B cell (primary cell): ENCODE measurements at regions not wholly inside any gene's neighbourhood (a gene's known extent, or its start where the extent isn't known, plus 50 kb on each side); places are given as distances from the start of the nearest gene placed in this dataset.

Experiments used
- ATAC-seq: fragments of 200-7000 bp; cut with Tn5 transposase; one replicate; pipeline ENCODE4 v1.10.0; 2021; ENCODE audit warnings: low read depth, mild to moderate bottlenecking, moderate number of reproducible peaks, moderate library complexity
- CTCF ChIA-PET: fragments of 350-600 bp; sonication (Branson Sonifier 250); formaldehyde crosslinking; loops from one replicate; lab custom pipeline; 2021; ENCODE audit warnings: antibody characterized with exemption, inconsistent platforms; lab: Charles Lee
- POLR2A ChIA-PET: fragments of 350-600 bp; sonication (Branson Sonifier 250); formaldehyde crosslinking; loops from one replicate; lab custom pipeline; 2021; ENCODE audit warnings: antibody characterized with exemption; lab: Charles Lee
- DNase-seq: peaks from one replicate; pipeline ENCODE4 v3.0.0; 2013
- H2AFZ ChIP-seq: 2 replicates; pipeline ENCODE4 v1.6.1; 2012; ENCODE audit warnings: mild to moderate bottlenecking, low read depth, low read length; ENCODE audit not compliant: insufficient read depth, poor library complexity, severe bottlenecking
- H3K27ac ChIP-seq, 2 donors: 1 replicate in 1 of 2; 2 replicates in 1 of 2; pipeline ENCODE4 v1.5.1; 2012 to 2013; ENCODE audit warnings: low read length in 2 of 2, mild to moderate bottlenecking in 2 of 2, moderate library complexity in 1 of 2
- H3K27me3 ChIP-seq, 4 experiments: fragments of 200-600 bp in 1 of 4; sonication (generic) in 1 of 4; replicated peaks in 1 of 4; 1 replicate in 2 of 4; 2 replicates in 2 of 4; pipeline versions ENCODE4 v1.6.1 to v1.7.0; 2013 to 2016; ENCODE audit warnings: low read length in 3 of 4, mild to moderate bottlenecking in 2 of 4, mixed read lengths in 1 of 4, moderate library complexity in 1 of 4; ENCODE audit not compliant: insufficient read depth in 4 of 4, control insufficient read depth in 3 of 4; ENCODE audit errors: control extremely low read depth in 1 of 4
- H3K36me3 ChIP-seq, 2 experiments: replicated peaks in 1 of 2; 1 replicate in 1 of 2; 2 replicates in 1 of 2; pipeline versions ENCODE4 v1.6.1 to v1.7.1; 2013; ENCODE audit warnings: low read length in 1 of 2; ENCODE audit not compliant: insufficient read depth in 2 of 2, control insufficient read depth in 1 of 2; ENCODE audit errors: control extremely low read depth in 1 of 2, extremely low read depth in 1 of 2
- H3K4me1 ChIP-seq, 2 donors: fragments of 200-600 bp in 1 of 2; sonication (generic) in 1 of 2; 1 replicate in 1 of 2; 2 replicates in 1 of 2; pipeline versions ENCODE4 v1.5.1 to v1.6.1; 2013 to 2017; ENCODE audit warnings: low read length in 2 of 2; ENCODE audit not compliant: control insufficient read depth in 2 of 2, insufficient read depth in 2 of 2
- H3K4me2 ChIP-seq: replicated peaks from 2 replicates; pipeline ENCODE3; 2012; ENCODE audit warnings: mild to moderate bottlenecking, low read depth, low read length; ENCODE audit not compliant: poor library complexity, severe bottlenecking
- H3K4me3 ChIP-seq, 5 experiments: fragments of 200-600 bp in 1 of 5; sonication (generic) in 1 of 5; 1 replicate in 3 of 5; 2 replicates in 2 of 5; pipeline versions ENCODE4 v1.5.1 to v1.7.0; 2011 to 2016; ENCODE audit warnings: low read length in 4 of 5, mild to moderate bottlenecking in 4 of 5, low read depth in 2 of 5, control low read depth in 1 of 5, moderate library complexity in 1 of 5; ENCODE audit not compliant: insufficient read depth in 1 of 5; ENCODE audit errors: control extremely low read depth in 1 of 5, extremely low read depth in 1 of 5
- H3K79me2 ChIP-seq: fragments of 200-600 bp; sonication (generic); one replicate; pipeline ENCODE4 v1.6.0; 2016; ENCODE audit warnings: low read length; ENCODE audit not compliant: control insufficient read depth, insufficient read depth
- H3K9ac ChIP-seq: fragments of 200-600 bp; sonication (generic); 2 replicates; pipeline ENCODE4 v1.6.1; 2017; ENCODE audit warnings: mild to moderate bottlenecking, low read length, moderate library complexity
- H3K9me3 ChIP-seq, 3 donors: one replicate each; pipeline versions ENCODE4 v1.6.1 to v1.7.1; 2013; ENCODE audit warnings: low read length in 2 of 3; ENCODE audit not compliant: control insufficient read depth in 2 of 3, insufficient read depth in 1 of 3; ENCODE audit errors: control extremely low read depth in 1 of 3
- H4K20me1 ChIP-seq: 2 replicates; pipeline ENCODE4 v1.6.0; 2012; ENCODE audit warnings: mild to moderate bottlenecking, low read length; ENCODE audit not compliant: insufficient read depth, control insufficient read depth, poor library complexity, severe bottlenecking
- H3K27ac Mint-ChIP-seq: one replicate; pipeline ENCODE4 v1.8.0; 2021; ENCODE audit warnings: mixed read lengths
- H3K27me3 Mint-ChIP-seq: one replicate; pipeline ENCODE4 v1.8.0; 2021; ENCODE audit warnings: mixed read lengths
- H3K4me1 Mint-ChIP-seq: one replicate; pipeline ENCODE4 v1.8.0; 2021; ENCODE audit warnings: mixed read lengths
- H3K4me3 Mint-ChIP-seq: one replicate; pipeline ENCODE4 v1.8.0; 2021; ENCODE audit warnings: mixed read lengths
- H3K9me3 Mint-ChIP-seq: one replicate; pipeline ENCODE4 v1.8.0; 2022; ENCODE audit warnings: mixed read lengths; ENCODE audit not compliant: insufficient read depth
- CTCF ChIP-seq: fragments of 200-600 bp; IDR thresholded peaks from one replicate; pipeline ENCODE4 v1.8.0; 2022; ENCODE audit warnings: antibody characterized with exemption, mild to moderate bottlenecking
- EZH2 ChIP-seq: IDR thresholded peaks from 2 replicates; pipeline ENCODE4 v1.6.1; 2012; ENCODE audit warnings: borderline replicate concordance, low read depth, mild to moderate bottlenecking, moderate library complexity, low read length; ENCODE audit not compliant: insufficient read depth, poor library complexity, severe bottlenecking
- WGBS: methylation state at CpG from one replicate; pipeline ENCODE4 v1.1.5; 2013; ENCODE audit warnings: missing lambda C conversion rate; ENCODE audit not compliant: insufficient coverage; 5-methylcytosine and 5-hydroxymethylcytosine counted together
- intact Hi-C: fragments of 100-400 bp; cut with micrococcal nuclease; formaldehyde crosslinking; loops from one replicate; pipeline ENCODE4 v1.10.0; 2022

- ChIA-PET POLR2A (interaction anchor here (0.7 kb wide), 1 partner anchor 1323 kb away, joined by 4 read pairs; no protein-coding TSS in a partner anchor), CTCF (interaction anchor here (0.6 to 3.7 kb wide), 15 partner anchors 10 to 542 kb away, joined by 3 to 22 read pairs (median 6); partner anchors contain the start of gene MAP2K6)
- Histone ChIP-seq H3K27me3 (peaks cover 0 to 4% (median 0%) of the 10 kb centered on the region in 4 experiments), H3K9ac (no peak overlapping the region), H3K36me3 (no peaks in the 10 kb centered on the region), H3K4me3 (no peak overlapping the region), H3K9me3 (no peaks in the 10 kb centered on the region), H4K20me1 (no peaks in the 10 kb centered on the region), H3K79me2 (no peaks in the 10 kb centered on the region), H3K4me2 (no peak overlapping the region), H3K27ac (no peak overlapping the region), H3K4me1 (no peaks in the 10 kb centered on the region), H2AFZ (no peak overlapping the region)
- 30% methylated on average over 2 of the region's 6 CpGs for whole genome bisulfite sequencing
- H3K4me3 Mint-ChIP-seq, result no peak overlapping the region
- DNase-seq (peak; percentile 30), ATAC-seq (peak; percentile 45)
- no peaks in the 10 kb centered on the region for H3K9me3 Mint-ChIP-seq
- peak; percentile 66 for TF ChIP-seq CTCF
- no peak for TF ChIP-seq EZH2
- H3K4me1 Mint-ChIP-seq, result peaks cover 5% of the 10 kb centered on the region
- intact Hi-C loops, result loop anchor here (5.0 kb wide), 1 partner anchor 40 kb away; no protein-coding TSS in a partner anchor
- no peaks in the 10 kb centered on the region for H3K27me3 Mint-ChIP-seq
- no peak overlapping the region for H3K27ac Mint-ChIP-seq
Measured at GRCh38 chr17:69607162-69607834, 192.8 kb downstream of the MAP2K6 start.

- ChIA-PET POLR2A (interaction anchor here (0.7 kb wide), 1 partner anchor 1324 kb away, joined by 4 read pairs; no protein-coding TSS in a partner anchor), CTCF (interaction anchor here (0.6 to 3.7 kb wide), 7 partner anchors 26 to 535 kb away, joined by 3 to 22 read pairs (median 12); no protein-coding TSS in a partner anchor)
- no peak overlapping the region for H2AFZ ChIP-seq
- no peak overlapping the region for H3K9ac ChIP-seq
- H3K4me3 ChIP-seq, result no peak overlapping the region
- no peaks in the 10 kb centered on the region for H3K4me1 ChIP-seq
- H3K9me3 Mint-ChIP-seq, result no peaks in the 10 kb centered on the region
- peaks cover 0 to 4% (median 0%) of the 10 kb centered on the region in 4 experiments for H3K27me3 ChIP-seq
- no peak overlapping the region for H3K27ac Mint-ChIP-seq
- no peaks in the 10 kb centered on the region for H3K79me2 ChIP-seq
- H3K4me1 Mint-ChIP-seq, result peaks cover 1% of the 10 kb centered on the region
- DNase-seq (no peak), ATAC-seq (no peak)
- no peak overlapping the region for H3K4me2 ChIP-seq
- no peak overlapping the region for H3K27ac ChIP-seq
- H3K4me3 Mint-ChIP-seq, result no peak overlapping the region
- H3K9me3 ChIP-seq, result no peaks in the 10 kb centered on the region
- TF ChIP-seq EZH2 (no peak), CTCF (no peak)
- no peaks in the 10 kb centered on the region for H3K36me3 ChIP-seq
- H3K27me3 Mint-ChIP-seq, result no peaks in the 10 kb centered on the region
- H4K20me1 ChIP-seq, result no peaks in the 10 kb centered on the region
- intact Hi-C loops, result loop anchor here (5.0 kb wide), 1 partner anchor 41 kb away; no protein-coding TSS in a partner anchor
- WGBS, result no CpG with 5 or more reads among the region's 2 CpGs
Measured at GRCh38 chr17:69608141-69608540, 193.6 kb downstream of the MAP2K6 start.
